Esophagus squamous epithelium (tissue), 5 donors: ENCODE measurements at regions not wholly inside any gene's neighbourhood (a gene's known extent, or its start where the extent isn't known, plus 50 kb on each side); places are given as distances from the start of the nearest gene placed in this dataset.

Source experiments
- DNase-seq: peaks from one replicate; lab custom pipeline; 2025; lab: John Stamatoyannopoulos, UW
- H3K27ac ChIP-seq, 4 donors: fragments of 200-600 bp; sonication (generic); one replicate each; pipeline ENCODE4 v1.5.1; 2016 to 2019; ENCODE audit warnings: mild to moderate bottlenecking in 1 of 4
- H3K27me3 ChIP-seq, 4 donors: fragments of 200-600 bp; sonication (generic); 1 replicate in 3 of 4; 2 replicates in 1 of 4; pipeline versions ENCODE4 v1.5.1 to v1.6.0; 2017 to 2021; ENCODE audit warnings: antibody characterized with exemption in 1 of 4
- H3K36me3 ChIP-seq, 3 donors: fragments of 200-600 bp; sonication (generic); one replicate each; pipeline ENCODE4 v1.5.1; 2016 to 2019
- H3K4me1 ChIP-seq, 3 donors: fragments of 200-600 bp; sonication (generic); one replicate each; pipeline ENCODE4 v1.5.1; 2017 to 2019
- H3K4me3 ChIP-seq, 4 donors: fragments of 200-600 bp; sonication (generic); 1 replicate in 3 of 4; 2 replicates in 1 of 4; pipeline ENCODE4 v1.5.1; 2016 to 2019; ENCODE audit warnings: mild to moderate bottlenecking in 2 of 4, moderate library complexity in 1 of 4
- H3K9me3 ChIP-seq, 3 donors: fragments of 200-600 bp; sonication (generic); one replicate each; pipeline ENCODE4 v1.5.1; 2016 to 2019
- CTCF ChIP-seq, 6 experiments: fragments of 450-650 bp in 4 of 6; fragments of 200-600 bp in 2 of 6; sonication (generic) in 2 of 6; IDR thresholded peaks; one replicate each; pipeline ENCODE4 v1.5.1; 2016 to 2019; ENCODE audit warnings: antibody characterized with exemption in 6 of 6, mild to moderate bottlenecking in 4 of 6, moderate library complexity in 4 of 6
- POLR2A ChIP-seq, 4 donors: fragments of 450-650 bp; IDR thresholded peaks; one replicate each; pipeline ENCODE4 v1.6.1; 2017; ENCODE audit warnings: antibody characterized with exemption in 4 of 4, mild to moderate bottlenecking in 4 of 4, moderate library complexity in 3 of 4
- WGBS, 2 donors: methylation state at CpG; one replicate each; pipeline ENCODE4 v1.1.5; 2018; 5-methylcytosine and 5-hydroxymethylcytosine counted together
- intact Hi-C: fragments of 100-400 bp; cut with DNase I; formaldehyde crosslinking; loops from one replicate; pipeline ENCODE4 v1.15.0; 2022
- donor health status: DM: yes; HTN: yes; CAD: no.

GRCh38 chr4:117375101-117375500 lies 289.7 kb upstream of the TRAM1L1 start:
- Histone ChIP-seq H3K4me1 (no peaks in the 10 kb centered on the region), H3K9me3 (no peaks in the 10 kb centered on the region), H3K27ac (no peak overlapping the region), H3K27me3 (no peaks in the 10 kb centered on the region), H3K36me3 (no peaks in the 10 kb centered on the region), H3K4me3 (no peak overlapping the region)
- 39 to 41% methylated on average over 3 of the region's 3 CpGs for WGBS, 2 donors
- TF ChIP-seq CTCF (IDR thresholded peaks at IDR 0.05) (no peak), POLR2A (IDR thresholded peaks at IDR 0.05) (no peak)
- intact Hi-C loops, result no loop called here
- no peak for DNase-seq

- H3K4me3 ChIP-seq, result no peak overlapping the region
- H3K36me3 ChIP-seq, result no peaks in the 10 kb centered on the region
- H3K9me3 ChIP-seq, result no peaks in the 10 kb centered on the region
- TF ChIP-seq CTCF (IDR thresholded peaks at IDR 0.05) (no peak), POLR2A (IDR thresholded peaks at IDR 0.05) (no peak)
- no peaks in the 10 kb centered on the region for H3K4me1 ChIP-seq
- no peaks in the 10 kb centered on the region for H3K27me3 ChIP-seq
- H3K27ac ChIP-seq, result no peak overlapping the region
- DNase-seq, result no peak
- intact Hi-C loops, result no loop called here
Measured at GRCh38 chr4:117376692-117377091, 291.3 kb upstream of the TRAM1L1 start.

- Histone ChIP-seq H3K36me3 (no peaks in the 10 kb centered on the region), H3K27ac (no peak overlapping the region), H3K27me3 (no peaks in the 10 kb centered on the region), H3K4me3 (no peak overlapping the region), H3K4me1 (no peaks in the 10 kb centered on the region), H3K9me3 (no peaks in the 10 kb centered on the region)
- no peak for TF ChIP-seq CTCF (IDR thresholded peaks at IDR 0.05)
- DNase-seq, result no peak
- 76 to 82% methylated on average over 7 of the region's 7 CpGs for WGBS, 2 donors
- intact Hi-C loops, result no loop called here
Measured at GRCh38 chr4:117378942-117379341, 293.6 kb upstream of the TRAM1L1 start.

- H3K4me1 ChIP-seq, result no peaks in the 10 kb centered on the region
- no peaks in the 10 kb centered on the region for H3K9me3 ChIP-seq
- DNase-seq, result no peak
- TF ChIP-seq POLR2A (IDR thresholded peaks at IDR 0.05) (no peak), CTCF (IDR thresholded peaks at IDR 0.05) (no peak)
- H3K27ac ChIP-seq, result no peak overlapping the region
- WGBS, 2 donors, result 70 to 84% methylated on average over 1 of the region's 1 CpG
- H3K4me3 ChIP-seq, result no peak overlapping the region
- no peaks in the 10 kb centered on the region for H3K36me3 ChIP-seq
- intact Hi-C loops, result no loop called here
- no peaks in the 10 kb centered on the region for H3K27me3 ChIP-seq
Measured at GRCh38 chr4:117383468-117383867, 298.1 kb upstream of the TRAM1L1 start.

GRCh38 chr4:117385526-117385925 lies 300.1 kb upstream of the TRAM1L1 start:
- no peak for DNase-seq
- no peaks in the 10 kb centered on the region for H3K9me3 ChIP-seq
- 24 to 30% methylated on average over 1 of the region's 1 CpG for WGBS, 2 donors
- no peak overlapping the region for H3K27ac ChIP-seq
- TF ChIP-seq CTCF (IDR thresholded peaks at IDR 0.05) (no peak), POLR2A (IDR thresholded peaks at IDR 0.05) (no peak)
- no peak overlapping the region for H3K4me3 ChIP-seq
- intact Hi-C loops, result no loop called here
- H3K27me3 ChIP-seq, result no peaks in the 10 kb centered on the region
- H3K4me1 ChIP-seq, result no peaks in the 10 kb centered on the region
- H3K36me3 ChIP-seq, result no peaks in the 10 kb centered on the region
